ENCODE measurements at regions not wholly inside any gene's neighbourhood (a gene's known extent, or its start where the extent isn't known, plus 50 kb on each side); places are given as distances from the start of the nearest gene placed in this dataset.

- Histone ChIP-seq H3K36me3 (no peaks in the 10 kb centered on the region), H3K27me3 (no peaks in the 10 kb centered on the region), H3K27ac (no peak overlapping the region), H3K4me1 (no peaks in the 10 kb centered on the region), H3K4me3 (replicated peaks in 1 of 3) (no peak overlapping the region), H3K9me3 (no peaks in the 10 kb centered on the region)
- 86 to 87% methylated on average over 4 of the region's 4 CpGs for WGBS, 2 donors
- TF ChIP-seq CTCF (IDR thresholded peaks at IDR 0.05) = no peak
- no peak for TF ChIP-seq POLR2A (IDR thresholded peaks at IDR 0.05)
- no peak for DNase-seq
- intact Hi-C loops (cut with DNase I) = no loop called here
Observed at GRCh38 chr10:10333622-10334021, 684.0 kb upstream of the CELF2 start.

- intact Hi-C loops (cut with DNase I) = no loop called here
- no peak for TF ChIP-seq CTCF (IDR thresholded peaks at IDR 0.05)
- TF ChIP-seq POLR2A (IDR thresholded peaks at IDR 0.05) = no peak
- DNase-seq = no peak
- Histone ChIP-seq H3K4me1 (no peaks in the 10 kb centered on the region), H3K36me3 (no peaks in the 10 kb centered on the region), H3K9me3 (no peaks in the 10 kb centered on the region), H3K27me3 (no peaks in the 10 kb centered on the region), H3K4me3 (replicated peaks in 1 of 3) (no peak overlapping the region), H3K27ac (no peak overlapping the region)
- WGBS, 2 donors = 83 to 85% methylated on average over 5 of the region's 5 CpGs
Observed at GRCh38 chr10:10338339-10338738, 679.3 kb upstream of the CELF2 start.

GRCh38 chr10:10346390-10347150 is 671.1 kb upstream of the CELF2 start:
- Histone ChIP-seq H3K36me3 (no peaks in the 10 kb centered on the region), H3K4me1 (no peaks in the 10 kb centered on the region), H3K27ac (no peak overlapping the region), H3K27me3 (no peaks in the 10 kb centered on the region), H3K9me3 (no peaks in the 10 kb centered on the region), H3K4me3 (replicated peaks in 1 of 3) (no peak overlapping the region)
- no peak for DNase-seq
- intact Hi-C loops (cut with DNase I) = no loop called here
- WGBS, 2 donors = 70 to 75% methylated on average over 8 of the region's 8 CpGs
- TF ChIP-seq CTCF (IDR thresholded peaks at IDR 0.05) (no peak), POLR2A (IDR thresholded peaks at IDR 0.05) (no peak)

GRCh38 chr10:10350050-10350449 is 667.6 kb upstream of the CELF2 start:
- no peak for DNase-seq
- Histone ChIP-seq H3K4me3 (replicated peaks in 1 of 3) (no peak overlapping the region), H3K27me3 (no peaks in the 10 kb centered on the region), H3K9me3 (no peaks in the 10 kb centered on the region), H3K36me3 (no peaks in the 10 kb centered on the region), H3K27ac (no peak overlapping the region), H3K4me1 (no peaks in the 10 kb centered on the region)
- TF ChIP-seq POLR2A (IDR thresholded peaks at IDR 0.05) = no peak
- TF ChIP-seq CTCF (IDR thresholded peaks at IDR 0.05) = no peak
- intact Hi-C loops (cut with DNase I) = no loop called here
- 90 to 96% methylated on average over 2 of the region's 2 CpGs for WGBS, 2 donors

- no peak for DNase-seq
- no peak overlapping the region for H3K27ac ChIP-seq
- no peaks in the 10 kb centered on the region for H3K36me3 ChIP-seq
- no peak overlapping the region for H3K4me3 ChIP-seq (replicated peaks in 1 of 3)
- H3K9me3 ChIP-seq = no peaks in the 10 kb centered on the region
- intact Hi-C loops (cut with DNase I) = no loop called here
- 81 to 92% methylated on average over 2 of the region's 2 CpGs for WGBS, 2 donors
- TF ChIP-seq CTCF (IDR thresholded peaks at IDR 0.05) (no peak), POLR2A (IDR thresholded peaks at IDR 0.05) (no peak)
- H3K27me3 ChIP-seq = no peaks in the 10 kb centered on the region
- H3K4me1 ChIP-seq = no peaks in the 10 kb centered on the region
Observed at GRCh38 chr10:10351451-10351850, 666.2 kb upstream of the CELF2 start.

All from thyroid gland (tissue), 4 donors.